Body of pancreas (tissue), 4 donors: ENCODE measurements at regions not wholly inside any gene's neighbourhood (a gene's known extent, or its start where the extent isn't known, plus 50 kb on each side); places are given as distances from the start of the nearest gene placed in this dataset.
"Not testable (repeated sequence)": the region's sequence is repeated elsewhere in the genome, so short reads cannot be mapped to it uniquely, and the experiment has no call there.

Experiments
- ATAC-seq: fragments of 150-250 bp; one replicate; pipeline ENCODE4 v1.9.1; 2016
- DNase-seq, 4 donors: peaks; one replicate each; pipeline ENCODE4 v3.0.0-alpha.2; 2019
- H3K27ac ChIP-seq, 4 donors: fragments of 200-600 bp; sonication (generic); 1 replicate in 3 of 4; 2 replicates in 1 of 4; pipeline versions ENCODE4 v1.5.1 to v1.6.1; 2016 to 2019; ENCODE audit warnings: mild to moderate bottlenecking in 1 of 4, mixed read lengths in 1 of 4, moderate library complexity in 1 of 4
- H3K27me3 ChIP-seq, 2 donors: fragments of 200-600 bp; sonication (generic); one replicate each; pipeline ENCODE4 v1.6.0; 2016; ENCODE audit warnings: mild to moderate bottlenecking in 1 of 2
- H3K36me3 ChIP-seq, 2 donors: fragments of 200-600 bp; sonication (generic); replicated peaks in 1 of 2; 2 replicates each; pipeline ENCODE4 v1.5.1; 2016; ENCODE audit warnings: low read depth in 2 of 2; ENCODE audit not compliant: insufficient read depth in 1 of 2
- H3K4me1 ChIP-seq: fragments of 200-600 bp; sonication (generic); one replicate; pipeline ENCODE4 v1.6.0; 2016
- H3K4me3 ChIP-seq, 2 donors: fragments of 200-600 bp; sonication (generic); 1 replicate in 1 of 2; 2 replicates in 1 of 2; pipeline ENCODE4 v1.5.1; 2016 to 2019
- H3K9me3 ChIP-seq, 3 donors: fragments of 200-600 bp; sonication (generic); 1 replicate in 2 of 3; 2 replicates in 1 of 3; pipeline ENCODE4 v1.5.1; 2016
- POLR2A ChIP-seq, 3 donors: fragments of 450-650 bp; IDR thresholded peaks; one replicate each; pipeline ENCODE4 v1.6.1; 2016; ENCODE audit warnings: antibody characterized with exemption in 3 of 3, mild to moderate bottlenecking in 2 of 3
- WGBS, 2 donors: methylation state at CpG; one replicate each; pipeline ENCODE4 v1.1.5; 2017; 5-methylcytosine and 5-hydroxymethylcytosine counted together
- intact Hi-C: fragments of 100-400 bp; cut with DNase I; formaldehyde crosslinking; loops from one replicate; pipeline ENCODE4 v1.15.1; 2023
- TF ChIP-seq, protein P1 (sequence below), 7 experiments: fragments of 450-650 bp in 4 of 7; fragments of 200-600 bp in 3 of 7; sonication (generic) in 3 of 7; IDR thresholded peaks; one replicate each; pipeline ENCODE4 v1.5.1; 2016 to 2019; ENCODE audit warnings: antibody characterized with exemption in 7 of 7

- TF ChIP-seq, protein P1, sequence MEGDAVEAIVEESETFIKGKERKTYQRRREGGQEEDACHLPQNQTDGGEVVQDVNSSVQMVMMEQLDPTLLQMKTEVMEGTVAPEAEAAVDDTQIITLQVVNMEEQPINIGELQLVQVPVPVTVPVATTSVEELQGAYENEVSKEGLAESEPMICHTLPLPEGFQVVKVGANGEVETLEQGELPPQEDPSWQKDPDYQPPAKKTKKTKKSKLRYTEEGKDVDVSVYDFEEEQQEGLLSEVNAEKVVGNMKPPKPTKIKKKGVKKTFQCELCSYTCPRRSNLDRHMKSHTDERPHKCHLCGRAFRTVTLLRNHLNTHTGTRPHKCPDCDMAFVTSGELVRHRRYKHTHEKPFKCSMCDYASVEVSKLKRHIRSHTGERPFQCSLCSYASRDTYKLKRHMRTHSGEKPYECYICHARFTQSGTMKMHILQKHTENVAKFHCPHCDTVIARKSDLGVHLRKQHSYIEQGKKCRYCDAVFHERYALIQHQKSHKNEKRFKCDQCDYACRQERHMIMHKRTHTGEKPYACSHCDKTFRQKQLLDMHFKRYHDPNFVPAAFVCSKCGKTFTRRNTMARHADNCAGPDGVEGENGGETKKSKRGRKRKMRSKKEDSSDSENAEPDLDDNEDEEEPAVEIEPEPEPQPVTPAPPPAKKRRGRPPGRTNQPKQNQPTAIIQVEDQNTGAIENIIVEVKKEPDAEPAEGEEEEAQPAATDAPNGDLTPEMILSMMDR (IDR thresholded peaks at IDR 0.05) = no peak
- TF ChIP-seq POLR2A (IDR thresholded peaks at IDR 0.05) = no peak
- WGBS, 2 donors = 68 to 71% methylated on average over 4 of the region's 4 CpGs
- H3K4me3 ChIP-seq = no peak overlapping the region
Measured at GRCh38 chr2:225236769-225237323, 162.7 kb upstream of the NYAP2 start.

DNA sequence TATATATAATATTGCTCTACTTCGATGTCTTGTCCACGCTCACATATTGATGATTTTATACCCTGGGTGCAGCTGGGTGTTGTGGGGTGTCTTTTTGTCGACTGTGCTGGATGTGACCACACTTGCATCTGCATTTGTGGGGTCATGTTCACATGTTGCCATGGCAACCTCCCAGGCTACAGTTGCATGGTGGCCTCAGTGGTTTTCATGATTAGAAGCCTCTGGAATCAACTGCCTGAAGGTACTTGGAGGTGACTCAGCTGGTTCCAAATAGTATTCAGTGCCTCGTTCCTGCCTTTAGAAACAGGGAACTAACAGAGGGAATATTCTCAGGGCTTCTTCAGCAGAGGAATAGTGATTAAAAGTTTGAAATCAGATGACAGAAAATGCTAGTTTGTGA lies 166.3 kb upstream of the NYAP2 start:
- Histone ChIP-seq H3K4me3 (no peak overlapping the region), H3K9me3 (no peaks in the 10 kb centered on the region), H3K27ac (no peak overlapping the region), H3K4me1 (no peaks in the 10 kb centered on the region), H3K27me3 (no peaks in the 10 kb centered on the region), H3K36me3 (no peaks in the 10 kb centered on the region)
- no peak for TF ChIP-seq POLR2A (IDR thresholded peaks at IDR 0.05)
- TF ChIP-seq, protein P1 (IDR thresholded peaks at IDR 0.05) = no peak
- DNase-seq (no peak), ATAC-seq (no peak)
- intact Hi-C loops = no loop called here
- 78 to 80% methylated on average over 4 of the region's 4 CpGs for WGBS, 2 donors

More at GRCh38 chr2:225236769-225237323, 162.7 kb upstream of the NYAP2 start:
- ATAC-seq (no peak), DNase-seq (no peak)
- Histone ChIP-seq H3K9me3 (no peaks in the 10 kb centered on the region), H3K4me1 (no peaks in the 10 kb centered on the region), H3K27ac (no peak overlapping the region), H3K27me3 (no peaks in the 10 kb centered on the region), H3K36me3 (no peaks in the 10 kb centered on the region)
- intact Hi-C loops = no loop called here

- intact Hi-C loops = no loop called here
- ATAC-seq (no peak), DNase-seq (no peak)
- no peaks in the 10 kb centered on the region for H3K36me3 ChIP-seq
- H3K4me1 ChIP-seq = no peaks in the 10 kb centered on the region
- H3K27me3 ChIP-seq = no peaks in the 10 kb centered on the region
- H3K9me3 ChIP-seq = no peaks in the 10 kb centered on the region
- no peak overlapping the region for H3K27ac ChIP-seq
- 83 to 86% methylated on average over 6 of the region's 6 CpGs for WGBS, 2 donors
- no peak for TF ChIP-seq POLR2A (IDR thresholded peaks at IDR 0.05)
- H3K4me3 ChIP-seq = no peak overlapping the region
Measured at GRCh38 chr2:225231900-225232299, 167.6 kb upstream of the NYAP2 start.

DNA sequence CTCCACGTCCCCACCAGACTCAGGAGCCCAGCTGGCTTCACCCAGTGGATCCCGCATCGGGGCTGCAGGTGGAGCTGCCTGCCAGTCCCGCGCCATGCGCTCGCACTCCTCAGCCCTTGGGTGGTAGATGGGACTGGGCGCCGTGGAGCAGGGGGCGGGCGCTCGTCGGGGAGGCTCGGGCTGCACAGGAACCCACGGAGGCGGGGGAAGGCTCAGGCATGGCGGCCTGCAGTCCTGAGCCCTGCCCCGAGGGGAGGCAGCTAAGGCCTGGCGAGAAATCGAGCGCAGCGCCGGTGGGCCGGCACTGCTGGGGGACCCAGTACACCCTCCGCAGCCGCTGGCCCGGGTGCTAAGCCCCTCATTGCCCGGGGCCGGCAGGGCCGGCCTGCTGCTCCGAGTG lies 170.2 kb upstream of the NYAP2 start:
- H3K36me3 ChIP-seq, DNase-seq, intact Hi-C loops, H3K27ac ChIP-seq, H3K27me3 ChIP-seq, ATAC-seq, H3K9me3 ChIP-seq, H3K4me3 ChIP-seq, H3K4me1 ChIP-seq: not testable (repeated sequence)
- 86 to 88% methylated on average over 22 to 28 of the region's 31 CpGs for WGBS, 2 donors

DNA sequence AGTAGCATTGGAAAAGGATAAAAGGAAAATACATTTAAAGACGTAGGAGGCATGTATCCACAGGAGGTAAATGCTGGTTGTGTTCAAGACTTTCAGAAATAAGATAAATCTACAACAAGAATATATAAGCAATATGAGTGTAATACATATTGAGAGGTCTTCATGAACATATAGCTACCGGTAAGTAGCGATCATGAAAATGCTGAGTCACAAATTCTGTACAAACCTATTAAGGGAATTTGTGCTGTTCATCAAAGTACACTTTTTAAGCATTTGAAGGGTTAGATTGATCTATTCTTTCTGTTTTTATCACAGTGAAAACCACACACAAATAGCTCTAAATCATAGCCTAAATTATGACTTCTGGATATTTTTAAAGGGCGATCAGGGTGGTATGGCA lies 173.1 kb upstream of the NYAP2 start:
- WGBS, 2 donors = 79 to 83% methylated on average over 4 of the region's 4 CpGs
- no peak for DNase-seq
- no peak for ATAC-seq
- H3K9me3 ChIP-seq = no peaks in the 10 kb centered on the region
- H3K4me3 ChIP-seq = no peak overlapping the region
- no peaks in the 10 kb centered on the region for H3K4me1 ChIP-seq
- H3K27me3 ChIP-seq = no peaks in the 10 kb centered on the region
- intact Hi-C loops = no loop called here
- TF ChIP-seq, protein P1 (IDR thresholded peaks at IDR 0.05) = no peak
- TF ChIP-seq POLR2A (IDR thresholded peaks at IDR 0.05) = no peak
- H3K36me3 ChIP-seq = no peaks in the 10 kb centered on the region
- no peak overlapping the region for H3K27ac ChIP-seq

DNA sequence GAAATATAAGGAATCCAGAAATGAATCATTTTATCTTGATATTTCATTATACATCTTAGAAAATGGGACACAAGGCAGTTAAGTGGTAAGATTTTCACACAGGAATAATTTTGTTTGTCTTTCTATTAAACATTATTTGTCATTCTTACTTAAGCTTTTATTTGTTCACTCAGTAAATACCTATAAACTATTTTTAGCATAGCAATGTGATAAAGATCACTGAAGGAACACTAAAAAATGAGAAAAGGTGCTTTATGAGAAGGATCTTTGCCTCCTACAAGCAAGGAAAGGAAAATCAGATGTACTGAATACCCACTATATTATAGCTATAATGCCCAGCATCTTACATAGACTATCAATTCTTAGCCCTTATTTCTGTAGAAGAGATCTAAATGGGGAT lies 176.2 kb upstream of the NYAP2 start:
- H3K27ac ChIP-seq = no peak overlapping the region
- no peaks in the 10 kb centered on the region for H3K9me3 ChIP-seq
- ATAC-seq (no peak), DNase-seq (no peak)
- intact Hi-C loops = no loop called here
- no peaks in the 10 kb centered on the region for H3K36me3 ChIP-seq
- no peaks in the 10 kb centered on the region for H3K27me3 ChIP-seq
- no peak for TF ChIP-seq POLR2A (IDR thresholded peaks at IDR 0.05)
- no peak overlapping the region for H3K4me3 ChIP-seq
- no peaks in the 10 kb centered on the region for H3K4me1 ChIP-seq
